ENCODE measurements at regions not wholly inside any gene's neighbourhood (a gene's known extent, or its start where the extent isn't known, plus 50 kb on each side); places are given as distances from the start of the nearest gene placed in this dataset.
"Not testable (repeated sequence)": the region's sequence is repeated elsewhere in the genome, so short reads cannot be mapped to it uniquely, and the experiment has no call there.

DNA sequence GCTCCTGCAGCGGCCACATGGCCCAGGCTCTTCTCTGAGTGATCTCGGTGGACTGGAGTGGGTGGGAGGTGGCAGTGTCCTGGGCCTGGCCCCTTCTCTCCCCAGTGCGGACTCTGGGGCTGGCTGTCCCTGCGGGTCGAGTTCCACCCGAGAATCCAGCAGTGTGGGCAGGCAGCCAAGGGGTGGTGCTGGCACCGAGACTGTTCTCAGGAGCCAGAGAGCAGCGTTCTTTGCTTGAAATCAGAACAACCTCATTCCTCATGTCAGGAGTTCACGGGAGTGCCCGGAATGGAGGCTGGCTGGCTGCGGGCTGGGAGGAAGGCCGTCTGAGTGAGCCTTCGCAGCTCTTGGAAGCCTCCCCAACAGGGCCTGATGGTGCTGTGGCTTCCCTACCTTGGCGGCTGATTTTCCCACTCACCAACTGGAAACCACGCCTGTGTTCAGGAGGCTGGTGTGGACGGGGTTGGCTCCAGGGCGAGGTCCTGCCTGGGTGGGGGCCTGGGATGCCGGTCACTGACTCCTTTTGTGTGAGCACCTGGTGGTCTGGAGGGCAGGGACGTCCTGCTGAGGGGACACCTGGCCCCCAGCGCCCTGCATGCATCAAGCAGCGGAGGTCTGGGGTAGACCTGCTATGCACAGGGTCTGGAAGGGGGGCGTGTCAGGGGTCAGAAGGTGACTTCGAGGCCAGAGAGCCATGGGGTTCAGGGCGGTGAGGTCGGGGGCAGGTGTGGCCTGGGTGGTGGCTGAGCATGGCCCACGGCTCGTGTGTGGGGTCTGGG, 137.6 kb downstream of the TMEM121 start:
- TF ChIP-seq YY1 (IDR thresholded peaks at IDR 0.05; ENCODE audit: insufficient read depth, insufficient read length); ZNF274 (IDR thresholded peaks at IDR 0.05; ENCODE audit: low read depth, low read length): not testable (repeated sequence)

Measured in NT2/D1 (cell line).